HepG2 (cell line): ENCODE measurements at regions not wholly inside any gene's neighbourhood (a gene's known extent, or its start where the extent isn't known, plus 50 kb on each side); places are given as distances from the start of the nearest gene placed in this dataset.

Source experiments
- CREBL2 ChIP-seq: sonication (generic); formaldehyde crosslinking; IDR thresholded peaks from 2 replicates; pipeline ENCODE4 v1.8.1; 2023; ENCODE audit warnings: missing genetic modification reagents, mild to moderate bottlenecking, borderline replicate concordance
- EP300 ChIP-seq, 3 experiments: sonication (generic) in 1 of 3; formaldehyde crosslinking in 1 of 3; IDR thresholded peaks; 2 replicates each; pipeline versions ENCODE4 v1.5.1 to v1.6.1; 2011 to 2020; ENCODE audit warnings: low read depth in 2 of 3, low read length in 2 of 3, borderline replicate concordance in 1 of 3, improper control_type of control experiment in 1 of 3, mild to moderate bottlenecking in 1 of 3, missing genetic modification reagents in 1 of 3, moderate library complexity in 1 of 3
- FOXO4 ChIP-seq: sonication (generic); formaldehyde crosslinking; conservative IDR thresholded peaks from 2 replicates; pipeline ENCODE4 v1.8.1; 2023; ENCODE audit warnings: missing genetic modification reagents
- KDM6A ChIP-seq: IDR thresholded peaks from 2 replicates; pipeline ENCODE4 v1.6.1; 2016; ENCODE audit warnings: low read depth
- KLF15 ChIP-seq: sonication (generic); formaldehyde crosslinking; IDR thresholded peaks from 2 replicates; pipeline ENCODE4 v1.8.1; 2023; ENCODE audit warnings: borderline replicate concordance, mild to moderate bottlenecking, inconsistent platforms, missing genetic modification reagents, mixed read lengths
- MYC ChIP-seq: sonication (generic); formaldehyde crosslinking; IDR thresholded peaks from 2 replicates; pipeline ENCODE4 v1.9.0; 2021; ENCODE audit warnings: missing genetic modification reagents, borderline replicate concordance
- NCOA2 ChIP-seq: sonication (generic); formaldehyde crosslinking; IDR thresholded peaks from 2 replicates; pipeline ENCODE4 v1.8.0; 2022; ENCODE audit warnings: inconsistent platforms
- PHF21A ChIP-seq: sonication (generic); formaldehyde crosslinking; IDR thresholded peaks from 2 replicates; pipeline ENCODE4 v1.5.0; 2020; ENCODE audit warnings: mild to moderate bottlenecking, missing genetic modification reagents
- SOX6 ChIP-seq, 2 experiments: fragments of 450-650 bp in 1 of 2; sonication (generic) in 1 of 2; formaldehyde crosslinking in 1 of 2; IDR thresholded peaks; 2 replicates each; pipeline versions ENCODE4 v1.4.0 to v1.6.1; 2017 to 2020; ENCODE audit warnings: antibody characterized with exemption in 1 of 2, mild to moderate bottlenecking in 1 of 2, missing genetic modification reagents in 1 of 2
- SRSF1 ChIP-seq: fragments of 200-400 bp; formaldehyde crosslinking; optimal IDR thresholded peaks from 2 replicates; pipeline ENCODE3; 2017; ENCODE audit warnings: mild to moderate bottlenecking, low read depth, low read length, moderate library complexity
- THAP7 ChIP-seq: sonication (generic); formaldehyde crosslinking; IDR thresholded peaks from 2 replicates; pipeline ENCODE4 v1.8.1; 2023; ENCODE audit warnings: mild to moderate bottlenecking, missing genetic modification reagents
- ZBTB26 ChIP-seq: IDR thresholded peaks from 2 replicates; pipeline ENCODE4 v1.6.1; 2016; ENCODE audit warnings: missing compliant biosample characterization, missing genetic modification reagents, borderline replicate concordance
- ZBTB39 ChIP-seq: sonication (generic); formaldehyde crosslinking; IDR thresholded peaks from 2 replicates; pipeline ENCODE4 v1.5.0; 2020; ENCODE audit warnings: missing genetic modification reagents
- ZNF274 ChIP-seq: sonication (generic); formaldehyde crosslinking; IDR thresholded peaks from 2 replicates; pipeline ENCODE4 v1.5.1; 2020; ENCODE audit warnings: mild to moderate bottlenecking, missing genetic modification reagents
- ZNF333 ChIP-seq: sonication (generic); formaldehyde crosslinking; IDR thresholded peaks from 2 replicates; pipeline ENCODE4 v1.4.0; 2020; ENCODE audit warnings: mild to moderate bottlenecking, missing genetic modification reagents, borderline replicate concordance
- ZNF512B ChIP-seq: sonication (generic); formaldehyde crosslinking; IDR thresholded peaks from 2 replicates; pipeline ENCODE4 v1.5.1; 2020; ENCODE audit warnings: missing genetic modification reagents, mild to moderate bottlenecking, borderline replicate concordance
- ZNF597 ChIP-seq: sonication (generic); formaldehyde crosslinking; IDR thresholded peaks from 2 replicates; pipeline ENCODE4 v1.5.0; 2020; ENCODE audit warnings: missing genetic modification reagents
- ZNF670 ChIP-seq: sonication (generic); formaldehyde crosslinking; IDR thresholded peaks from 2 replicates; pipeline ENCODE4 v1.8.0; 2022; ENCODE audit warnings: mild to moderate bottlenecking, missing genetic modification reagents, borderline replicate concordance

- no peak for TF ChIP-seq SOX6 (IDR thresholded peaks at IDR 0.05)
- TF ChIP-seq SOX6 (CRISPR knock-in tag; IDR thresholded peaks at IDR 0.05) = peak; percentile 76
- no peak for TF ChIP-seq SRSF1
- no peak for TF ChIP-seq KLF15 (CRISPR knock-in tag)
- no peak for TF ChIP-seq THAP7 (CRISPR knock-in tag)
- TF ChIP-seq EP300 (IDR thresholded peaks at IDR 0.05; ENCODE audit: low read depth in 2 of 2, low read length in 2 of 2) = peak in 1 of 2 experiments; percentile 22; a peak in 1 of 4 replicates
- no peak for TF ChIP-seq EP300 (CRISPR knock-in tag; IDR thresholded peaks at IDR 0.05; ENCODE audit: borderline replicate concordance)
- no peak for TF ChIP-seq ZNF274
- TF ChIP-seq ZBTB39 (CRISPR knock-in tag) = no peak
- no peak for TF ChIP-seq ZNF512B (CRISPR knock-in tag)
- no peak for TF ChIP-seq ZNF670 (CRISPR knock-in tag)
- TF ChIP-seq ZNF597 (CRISPR knock-in tag) = no peak
- no peak for TF ChIP-seq KDM6A (CRISPR knock-in tag)
- no peak for TF ChIP-seq FOXO4 (CRISPR knock-in tag)
- no peak for TF ChIP-seq MYC (CRISPR knock-in tag)
- no peak for TF ChIP-seq ZNF333
- TF ChIP-seq PHF21A (CRISPR knock-in tag) = no peak
- TF ChIP-seq ZBTB26 (CRISPR knock-in tag) = no peak
- TF ChIP-seq NCOA2 (CRISPR knock-in tag) = peak; percentile 35; the same call in 1 of the 2 replicates
- TF ChIP-seq CREBL2 (CRISPR knock-in tag) = no peak
Observed at GRCh38 chr9:84054341-84055010, 73.9 kb downstream of the RMI1 start (continued).
